Posterior vena cava (tissue), 2 donors: ENCODE measurements at regions not wholly inside any gene's neighbourhood (a gene's known extent, or its start where the extent isn't known, plus 50 kb on each side); places are given as distances from the start of the nearest gene placed in this dataset.
A peak's percentile ranks its signal among the peaks of the same experiment; 100 is the strongest.
"Not testable (repeated sequence)": the region's sequence is repeated elsewhere in the genome, so short reads cannot be mapped to it uniquely, and the experiment has no call there.

ENCODE experiments used
- DNase-seq: peaks from one replicate; pipeline ENCODE4 v3.0.0-alpha.2; 2020; ENCODE audit warnings: low spot score
- intact Hi-C, 2 donors: fragments of 100-400 bp; cut with DNase I; formaldehyde crosslinking; loops; one replicate each; pipeline versions ENCODE4 v1.14.1 to v1.14.2; 2022 to 2023
- donor health status: DM: yes; HTN: yes; CAD: no.
- donor health status: DM: yes; HTN: yes; CAD: no.

GRCh38 chr3:59230379-59230778 lies 180.6 kb upstream of the CFAP20DC start:
- intact Hi-C loops = not testable (repeated sequence)

GRCh38 chr3:59213860-59214259 lies 164.0 kb upstream of the CFAP20DC start:
- no peak for DNase-seq
- intact Hi-C loops = no loop called here

More at GRCh38 chr3:59230379-59230778, 180.6 kb upstream of the CFAP20DC start:
- not testable (repeated sequence) for DNase-seq

- intact Hi-C loops = loop anchor here in 1 of 2 donors (1.0 kb wide), 1 partner anchor 37 kb away; no protein-coding TSS in a partner anchor
- no peak for DNase-seq
Measured at GRCh38 chr3:59212128-59212779, 162.4 kb upstream of the CFAP20DC start.

- intact Hi-C loops = no loop called here
Measured at GRCh38 chr3:59210260-59210659, 160.4 kb upstream of the CFAP20DC start.

GRCh38 chr3:59192473-59192872 lies 142.6 kb upstream of the CFAP20DC start:
- intact Hi-C loops = no loop called here
- no peak for DNase-seq

More at GRCh38 chr3:59210260-59210659, 160.4 kb upstream of the CFAP20DC start:
- DNase-seq = no peak

GRCh38 chr3:59191651-59192050 lies 141.8 kb upstream of the CFAP20DC start:
- intact Hi-C loops = no loop called here
- DNase-seq = no peak

- intact Hi-C loops = no loop called here
- DNase-seq = no peak
Measured at GRCh38 chr3:59189939-59190338, 140.1 kb upstream of the CFAP20DC start.

- intact Hi-C loops = no loop called here
- no peak for DNase-seq
Measured at GRCh38 chr3:59189526-59189925, 139.7 kb upstream of the CFAP20DC start.

GRCh38 chr3:59186725-59187124 lies 136.9 kb upstream of the CFAP20DC start:
- no peak for DNase-seq
- intact Hi-C loops = no loop called here

- DNase-seq = no peak
- intact Hi-C loops = no loop called here
Measured at GRCh38 chr3:59185591-59186369, 136.0 kb upstream of the CFAP20DC start.

GRCh38 chr3:59180006-59180405 lies 130.2 kb upstream of the CFAP20DC start:
- DNase-seq = no peak
- intact Hi-C loops = no loop called here

- intact Hi-C loops = no loop called here
- DNase-seq = no peak
Measured at GRCh38 chr3:59178698-59179097, 128.9 kb upstream of the CFAP20DC start.

GRCh38 chr3:59171491-59171890 lies 121.7 kb upstream of the CFAP20DC start:
- intact Hi-C loops = no loop called here
- DNase-seq = no peak

GRCh38 chr3:59170166-59170565 lies 120.3 kb upstream of the CFAP20DC start:
- DNase-seq, intact Hi-C loops: not testable (repeated sequence)

- intact Hi-C loops = no loop called here
- DNase-seq = no peak
Measured at GRCh38 chr3:59167756-59168155, 117.9 kb upstream of the CFAP20DC start.

GRCh38 chr3:59163953-59164352 lies 114.1 kb upstream of the CFAP20DC start:
- DNase-seq = no peak
- intact Hi-C loops = no loop called here

- peak; percentile 72 for DNase-seq
- intact Hi-C loops = no loop called here
Measured at GRCh38 chr3:59161048-59161447, 111.2 kb upstream of the CFAP20DC start.

GRCh38 chr3:59160133-59160746 lies 110.4 kb upstream of the CFAP20DC start:
- no peak for DNase-seq
- intact Hi-C loops = no loop called here

- DNase-seq = no peak
- intact Hi-C loops = no loop called here
Measured at GRCh38 chr3:59153648-59154047, 103.8 kb upstream of the CFAP20DC start.

- intact Hi-C loops = no loop called here
- DNase-seq = no peak
Measured at GRCh38 chr3:59152943-59153342, 103.1 kb upstream of the CFAP20DC start.
